Smooth muscle cell (in vitro differentiated cells): ENCODE measurements at regions not wholly inside any gene's neighbourhood (a gene's known extent, or its start where the extent isn't known, plus 50 kb on each side); places are given as distances from the start of the nearest gene placed in this dataset.

Source experiments
- DNase-seq: peaks from one replicate; lab custom pipeline; 2025; ENCODE audit not compliant: unreplicated experiment; lab: John Stamatoyannopoulos, UW
- H2AFZ ChIP-seq: fragments of 200-600 bp; sonication (generic); 2 replicates; pipeline ENCODE4 v1.6.0; 2016; ENCODE audit warnings: antibody characterized with exemption, low read depth, mild to moderate bottlenecking
- H3F3A ChIP-seq: fragments of 200-600 bp; sonication (generic); 2 replicates; pipeline ENCODE4 v1.6.0; 2017; ENCODE audit warnings: antibody characterized with exemption, low read depth
- H3K27ac ChIP-seq: fragments of 200-600 bp; sonication (generic); 2 replicates; pipeline ENCODE4 v1.5.1; 2016; ENCODE audit warnings: low read depth, mild to moderate bottlenecking
- H3K27me3 ChIP-seq: fragments of 200-600 bp; sonication (generic); 2 replicates; pipeline ENCODE4 v1.6.1; 2016; ENCODE audit warnings: low read depth, mild to moderate bottlenecking
- H3K36me3 ChIP-seq: fragments of 200-600 bp; sonication (generic); 2 replicates; pipeline ENCODE4 v1.5.1; 2016; ENCODE audit warnings: low read depth
- H3K4me1 ChIP-seq: fragments of 200-600 bp; sonication (generic); 2 replicates; pipeline ENCODE4 v1.5.1; 2016; ENCODE audit warnings: low read depth
- H3K4me2 ChIP-seq: fragments of 200-600 bp; sonication (generic); 2 replicates; pipeline ENCODE4 v1.6.0; 2016; ENCODE audit warnings: mild to moderate bottlenecking
- H3K4me3 ChIP-seq: fragments of 200-600 bp; sonication (generic); 2 replicates; pipeline ENCODE4 v1.5.1; 2016; ENCODE audit warnings: mild to moderate bottlenecking
- H3K79me2 ChIP-seq: fragments of 200-600 bp; sonication (generic); 2 replicates; pipeline ENCODE4 v1.6.0; 2016; ENCODE audit warnings: low read depth, mild to moderate bottlenecking
- H3K9ac ChIP-seq: fragments of 200-600 bp; sonication (generic); 2 replicates; pipeline ENCODE4 v1.6.0; 2016; ENCODE audit warnings: low read depth
- H3K9me3 ChIP-seq: fragments of 200-600 bp; sonication (generic); replicated peaks from 2 replicates; pipeline ENCODE4 v1.5.1; 2016; ENCODE audit warnings: low read depth
- H4K20me1 ChIP-seq: fragments of 200-600 bp; sonication (generic); 2 replicates; pipeline ENCODE4 v1.6.0; 2016; ENCODE audit warnings: low read depth
- WGBS: methylation state at CpG from one replicate; pipeline ENCODE4 v1.1.7; 2016; ENCODE audit warnings: low lambda C conversion rate; 5-methylcytosine and 5-hydroxymethylcytosine counted together
- TF ChIP-seq, protein P1 (sequence below): fragments of 200-600 bp; sonication (generic); IDR thresholded peaks from 2 replicates; pipeline ENCODE4 v1.5.1; 2017; ENCODE audit warnings: borderline replicate concordance, mild to moderate bottlenecking, antibody characterized with exemption; ENCODE audit not compliant: insufficient read depth, poor library complexity, severe bottlenecking

DNA sequence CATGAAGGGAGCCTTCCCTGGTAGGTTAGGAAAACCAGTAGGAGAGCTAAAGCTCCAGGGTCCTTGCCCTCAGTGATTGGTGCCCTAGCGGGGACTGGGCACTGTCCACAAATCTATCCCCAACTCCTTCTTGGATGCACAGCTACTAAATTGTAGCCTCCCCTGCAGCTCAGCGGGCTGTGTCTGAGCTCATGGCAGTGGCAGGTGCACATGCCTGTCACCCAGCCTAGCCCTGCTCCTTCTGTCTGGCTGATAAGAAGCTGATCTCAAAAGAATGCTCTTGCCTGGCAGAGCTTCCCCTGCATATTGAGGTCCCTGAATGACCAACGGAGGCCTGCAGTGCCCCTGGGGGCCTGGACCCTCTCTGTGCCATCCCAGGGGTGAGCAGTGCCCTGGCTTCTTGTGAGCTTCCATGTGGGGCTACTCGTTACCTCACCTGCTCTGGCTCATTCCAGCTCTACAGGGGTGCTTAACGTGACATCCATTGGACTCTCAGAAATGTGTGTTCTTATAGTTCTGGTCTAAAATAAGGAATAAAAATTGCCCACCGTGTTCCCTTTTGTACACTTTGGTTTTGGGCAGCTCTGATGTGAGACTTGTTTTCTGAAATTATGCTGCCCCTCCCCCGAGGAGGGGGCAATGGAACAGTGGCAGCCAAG, 59.8 kb upstream of the ANTXRL start:
- H3K36me3 ChIP-seq: no peaks in the 10 kb centered on the region
- WGBS: 89% methylated on average over 7 of the region's 7 CpGs
- no peak overlapping the region for H3K27ac ChIP-seq
- no peak overlapping the region for H3K4me2 ChIP-seq
- no peaks in the 10 kb centered on the region for H4K20me1 ChIP-seq
- H3K9ac ChIP-seq: no peak overlapping the region
- TF ChIP-seq, protein P1, sequence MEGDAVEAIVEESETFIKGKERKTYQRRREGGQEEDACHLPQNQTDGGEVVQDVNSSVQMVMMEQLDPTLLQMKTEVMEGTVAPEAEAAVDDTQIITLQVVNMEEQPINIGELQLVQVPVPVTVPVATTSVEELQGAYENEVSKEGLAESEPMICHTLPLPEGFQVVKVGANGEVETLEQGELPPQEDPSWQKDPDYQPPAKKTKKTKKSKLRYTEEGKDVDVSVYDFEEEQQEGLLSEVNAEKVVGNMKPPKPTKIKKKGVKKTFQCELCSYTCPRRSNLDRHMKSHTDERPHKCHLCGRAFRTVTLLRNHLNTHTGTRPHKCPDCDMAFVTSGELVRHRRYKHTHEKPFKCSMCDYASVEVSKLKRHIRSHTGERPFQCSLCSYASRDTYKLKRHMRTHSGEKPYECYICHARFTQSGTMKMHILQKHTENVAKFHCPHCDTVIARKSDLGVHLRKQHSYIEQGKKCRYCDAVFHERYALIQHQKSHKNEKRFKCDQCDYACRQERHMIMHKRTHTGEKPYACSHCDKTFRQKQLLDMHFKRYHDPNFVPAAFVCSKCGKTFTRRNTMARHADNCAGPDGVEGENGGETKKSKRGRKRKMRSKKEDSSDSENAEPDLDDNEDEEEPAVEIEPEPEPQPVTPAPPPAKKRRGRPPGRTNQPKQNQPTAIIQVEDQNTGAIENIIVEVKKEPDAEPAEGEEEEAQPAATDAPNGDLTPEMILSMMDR: no peak
- no peaks in the 10 kb centered on the region for H3K9me3 ChIP-seq
- no peak for DNase-seq
- H3K4me1 ChIP-seq: no peaks in the 10 kb centered on the region
- H3K4me3 ChIP-seq: no peak overlapping the region
- H2AFZ ChIP-seq: no peak overlapping the region
- no peaks in the 10 kb centered on the region for H3F3A ChIP-seq
- no peaks in the 10 kb centered on the region for H3K27me3 ChIP-seq
- no peaks in the 10 kb centered on the region for H3K79me2 ChIP-seq

- H2AFZ ChIP-seq: no peak overlapping the region
- H4K20me1 ChIP-seq: no peaks in the 10 kb centered on the region
- no peak overlapping the region for H3K4me2 ChIP-seq
- H3K27me3 ChIP-seq: no peaks in the 10 kb centered on the region
- no peaks in the 10 kb centered on the region for H3K4me1 ChIP-seq
- TF ChIP-seq, protein P1: no peak
- no peak overlapping the region for H3K9ac ChIP-seq
- H3K79me2 ChIP-seq: no peaks in the 10 kb centered on the region
- no peak for DNase-seq
- no peaks in the 10 kb centered on the region for H3F3A ChIP-seq
- no peaks in the 10 kb centered on the region for H3K9me3 ChIP-seq
- 75% methylated on average over 4 of the region's 4 CpGs for WGBS
- H3K4me3 ChIP-seq: no peak overlapping the region
- no peaks in the 10 kb centered on the region for H3K36me3 ChIP-seq
- no peak overlapping the region for H3K27ac ChIP-seq
Observed at GRCh38 chr10:46227571-46227935, 59.2 kb upstream of the ANTXRL start.

GRCh38 chr10:46227936-46228562, 58.7 kb upstream of the ANTXRL start:
- Histone ChIP-seq H2AFZ (no peak overlapping the region), H4K20me1 (no peaks in the 10 kb centered on the region), H3K9ac (no peak overlapping the region), H3K4me1 (no peaks in the 10 kb centered on the region), H3K27ac (no peak overlapping the region), H3K36me3 (no peaks in the 10 kb centered on the region), H3F3A (no peaks in the 10 kb centered on the region), H3K27me3 (no peaks in the 10 kb centered on the region), H3K9me3 (no peaks in the 10 kb centered on the region), H3K79me2 (no peaks in the 10 kb centered on the region), H3K4me3 (no peak overlapping the region), H3K4me2 (no peak overlapping the region)
- 68% methylated on average over 6 of the region's 6 CpGs for WGBS
- no peak for DNase-seq
- TF ChIP-seq, protein P1: no peak
